NCI-H2196 (cell line): ENCODE measurements at regions not wholly inside any gene's neighbourhood (a gene's known extent, or its start where the extent isn't known, plus 50 kb on each side); places are given as distances from the start of the nearest gene placed in this dataset.

Source experiments
- DNase-seq: peaks from one replicate; lab custom pipeline; 2025; ENCODE audit not compliant: unreplicated experiment; lab: John Stamatoyannopoulos, UW

GRCh38 chr13:111551204-111551820 is 230.9 kb downstream of the TEX29 start:
- DNase-seq = no peak

GRCh38 chr13:111552891-111553655 is 232.6 kb downstream of the TEX29 start:
- DNase-seq = no peak

DNA sequence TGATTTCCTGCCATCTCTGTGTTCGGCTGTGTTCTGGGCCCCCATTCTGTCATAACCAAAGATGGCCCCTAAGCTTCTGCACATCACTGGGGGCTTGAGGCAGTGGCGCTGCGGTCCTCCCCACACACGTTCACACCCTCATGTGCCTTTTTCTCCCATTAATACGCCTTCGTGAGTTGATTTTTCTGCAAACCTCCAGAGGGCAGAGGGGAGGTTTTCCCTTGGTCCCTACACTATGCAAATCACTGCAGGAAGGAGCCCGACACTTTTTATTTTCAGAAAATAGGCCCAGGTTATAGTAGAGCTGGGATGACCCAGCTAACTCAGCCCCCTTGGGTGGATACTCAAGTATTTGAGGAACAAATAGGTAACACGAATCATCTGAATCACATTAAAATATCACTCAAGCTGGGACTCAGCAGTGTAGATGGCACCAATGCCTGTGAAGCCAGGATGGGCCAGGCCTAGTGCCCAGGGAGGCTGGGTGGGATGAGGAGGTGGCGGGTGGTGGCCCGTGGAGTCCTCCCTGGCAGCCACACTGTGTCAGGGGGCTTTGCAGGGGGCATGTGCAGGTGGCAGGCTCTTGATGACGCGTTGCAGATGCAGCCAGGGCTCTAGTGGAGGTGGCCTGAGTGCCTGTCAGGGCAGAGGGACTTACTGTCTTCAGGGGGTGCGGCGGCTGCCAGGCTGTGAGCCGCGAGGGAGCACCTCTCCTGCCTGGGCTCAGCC is 234.3 kb downstream of the TEX29 start:
- no peak for DNase-seq

DNA sequence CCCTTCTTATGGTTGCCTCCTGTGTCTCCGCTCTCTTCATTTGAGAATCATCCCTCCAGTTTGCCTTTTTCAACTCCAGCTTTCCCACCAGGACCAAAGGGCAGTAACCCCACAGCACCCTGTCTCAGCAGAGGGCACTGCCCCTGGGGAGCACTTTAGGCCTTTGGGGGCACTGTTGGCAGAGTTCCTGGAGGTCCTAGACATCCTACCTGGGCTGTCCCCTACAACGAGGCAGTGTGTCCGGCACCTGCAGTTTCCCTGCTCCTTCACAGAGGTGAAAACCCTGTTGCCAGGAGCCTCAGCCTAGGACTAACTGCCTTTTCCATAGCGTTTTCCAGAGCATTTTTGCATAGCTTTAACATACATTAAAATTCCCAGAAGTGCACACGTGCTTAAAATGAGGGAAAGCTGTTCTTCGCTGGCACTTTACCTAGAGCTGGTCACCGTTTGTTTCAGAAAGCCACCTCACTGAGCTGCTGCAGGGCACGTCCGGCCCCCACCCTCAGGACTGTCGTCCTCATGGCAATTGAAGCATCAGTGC is 234.9 kb downstream of the TEX29 start:
- DNase-seq = no peak

DNA sequence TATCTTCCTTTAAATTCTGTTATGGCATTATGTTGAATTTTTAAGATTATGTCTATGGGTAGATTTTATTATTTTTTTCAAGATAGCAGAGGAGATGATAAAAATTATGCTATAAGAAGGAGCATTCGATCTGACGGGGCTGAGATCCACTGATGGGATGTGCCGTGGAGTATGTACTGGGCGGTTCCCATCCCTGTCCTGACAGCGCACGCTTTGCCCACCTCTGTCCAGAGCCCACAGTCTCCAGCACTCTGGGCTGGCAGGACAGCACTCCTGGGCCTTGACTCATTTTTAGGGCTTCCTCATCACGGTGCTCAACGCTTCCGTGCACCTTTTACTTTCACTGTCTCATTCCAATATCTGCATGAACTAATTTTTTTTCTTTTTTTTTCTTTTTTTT is 235.5 kb downstream of the TEX29 start:
- DNase-seq = no peak

DNA sequence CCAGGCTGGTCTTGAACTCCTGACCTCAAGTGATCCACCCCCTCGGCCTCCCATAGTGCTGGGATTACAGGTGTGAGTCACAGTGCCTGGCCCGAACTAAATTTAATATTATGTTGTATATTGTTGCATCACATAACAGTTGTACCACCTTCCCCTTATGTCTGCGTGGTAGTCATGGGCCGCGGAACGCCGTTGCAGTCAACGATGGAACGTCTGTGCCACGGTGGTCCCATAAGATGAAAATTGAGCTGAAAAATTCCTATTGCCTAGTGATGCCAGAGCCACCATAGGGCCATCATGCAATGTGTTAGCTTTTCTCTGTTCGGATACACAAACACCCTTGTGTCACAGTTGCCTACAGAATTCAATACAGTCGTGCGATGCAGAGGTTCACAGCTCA is 236.1 kb downstream of the TEX29 start:
- DNase-seq = no peak

DNA sequence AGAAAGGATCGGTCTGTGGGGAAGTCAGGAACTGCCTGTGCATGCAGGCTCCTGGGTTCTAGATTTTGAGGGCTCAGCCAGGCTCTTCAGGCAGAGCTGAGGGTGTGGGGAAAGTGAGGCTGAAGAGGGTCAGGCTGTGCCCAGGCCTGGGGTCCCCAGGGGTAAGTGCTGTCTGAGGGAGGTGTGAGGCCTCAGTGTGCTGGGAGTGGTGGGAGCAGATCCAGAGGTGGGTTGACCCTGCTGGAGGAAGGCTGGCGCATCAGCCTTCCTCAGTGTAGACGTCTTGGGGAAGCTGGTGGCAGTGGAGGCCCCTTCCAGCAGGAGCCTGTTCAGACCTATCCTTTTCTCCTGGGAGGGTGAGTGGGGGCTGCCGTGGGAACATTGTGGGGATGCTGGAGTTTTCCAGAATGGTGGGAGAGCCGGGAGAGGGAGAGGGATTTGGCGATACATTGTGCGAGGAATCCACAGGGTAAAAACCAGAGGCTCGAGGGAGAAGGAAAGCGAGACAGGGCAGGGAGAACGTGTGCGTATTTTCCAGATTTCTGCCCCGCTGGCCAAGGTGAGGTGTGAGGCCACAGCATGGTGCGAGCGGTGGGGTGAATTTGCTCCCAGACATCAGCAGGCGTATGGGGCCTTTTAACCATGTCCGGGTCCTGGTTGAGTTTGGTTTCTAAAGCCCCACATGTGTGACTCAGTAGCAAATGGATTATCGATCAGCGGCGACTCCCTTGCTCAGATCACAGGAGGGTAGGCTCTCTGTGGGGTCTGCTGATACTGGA is 237.7 kb downstream of the TEX29 start:
- no peak for DNase-seq

DNA sequence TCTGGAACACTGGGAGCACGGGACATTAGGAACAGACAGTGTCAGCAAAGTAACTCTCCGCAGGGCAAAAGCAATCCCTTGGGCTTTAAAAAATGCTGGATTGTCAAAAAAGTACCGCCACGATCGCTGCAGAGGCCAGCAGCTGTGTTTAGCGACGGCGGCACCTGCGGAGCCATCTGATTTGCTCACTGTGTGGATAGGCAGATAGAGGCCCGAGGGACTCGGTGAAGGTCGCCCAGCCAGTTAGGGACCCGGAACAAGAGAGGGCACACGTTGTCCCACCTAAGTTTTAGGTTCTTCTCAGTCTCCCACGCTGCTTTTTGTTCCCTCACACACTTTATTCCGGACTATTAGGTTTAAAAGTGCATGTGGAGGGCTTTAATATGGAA is 238.3 kb downstream of the TEX29 start:
- no peak for DNase-seq

GRCh38 chr13:111559612-111560403 is 239.4 kb downstream of the TEX29 start:
- no peak for DNase-seq

DNA sequence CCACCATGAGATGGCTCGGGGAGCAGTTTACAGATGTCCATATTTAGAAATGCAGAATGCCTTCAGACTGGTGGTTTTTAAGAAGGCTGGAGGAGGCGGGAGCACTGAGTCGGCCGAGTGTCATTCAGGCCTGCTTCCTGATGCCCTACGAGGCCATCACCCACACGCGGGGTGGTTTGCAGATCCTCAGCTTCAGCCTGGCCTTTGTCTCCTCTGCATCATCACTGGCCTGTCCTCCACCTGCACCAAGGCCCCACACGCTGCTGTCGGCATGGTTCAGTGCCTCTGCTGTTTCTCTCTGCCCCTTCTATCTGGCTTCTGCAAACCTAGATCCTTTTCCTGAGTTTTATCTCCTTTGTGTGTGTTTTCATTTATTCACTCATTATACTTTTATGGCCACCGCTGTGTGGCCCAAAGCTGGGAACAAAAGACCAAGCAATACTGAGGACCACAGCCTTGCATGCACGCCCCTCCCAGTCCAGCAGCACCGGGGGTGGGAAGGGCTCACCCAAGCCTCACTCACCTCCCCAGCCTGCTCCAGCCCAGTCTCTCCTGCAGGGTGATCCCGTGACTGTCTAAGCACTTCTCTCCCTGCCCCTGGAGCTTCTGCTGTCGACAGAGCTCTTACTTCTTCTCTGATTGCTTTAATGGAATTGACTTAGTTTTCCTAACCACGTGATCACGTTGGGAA is 240.8 kb downstream of the TEX29 start:
- no peak for DNase-seq

- no peak for DNase-seq
These were observed 242.3 kb downstream of the TEX29 start for GRCh38 chr13:111562716-111563115.

DNA sequence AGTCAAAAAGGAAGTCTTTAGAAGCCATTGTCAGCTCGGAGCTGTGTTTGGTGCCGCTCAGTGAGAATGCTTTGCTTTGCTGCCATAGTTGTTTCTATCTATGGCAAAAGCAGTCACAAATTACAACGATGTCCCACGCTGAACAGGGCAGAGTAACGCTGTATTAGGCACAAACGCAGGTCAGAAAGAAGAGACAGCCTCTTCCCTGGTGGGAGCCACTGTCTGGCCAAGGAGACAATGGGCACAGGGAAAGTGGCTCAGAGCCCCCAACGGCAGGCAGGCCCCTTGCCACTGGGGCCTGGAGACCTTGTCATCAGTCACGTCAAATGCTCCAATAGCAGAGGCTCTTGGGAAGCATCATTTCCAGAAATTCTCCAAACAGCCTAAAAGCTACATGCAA is 244.2 kb downstream of the TEX29 start:
- DNase-seq = no peak

DNA sequence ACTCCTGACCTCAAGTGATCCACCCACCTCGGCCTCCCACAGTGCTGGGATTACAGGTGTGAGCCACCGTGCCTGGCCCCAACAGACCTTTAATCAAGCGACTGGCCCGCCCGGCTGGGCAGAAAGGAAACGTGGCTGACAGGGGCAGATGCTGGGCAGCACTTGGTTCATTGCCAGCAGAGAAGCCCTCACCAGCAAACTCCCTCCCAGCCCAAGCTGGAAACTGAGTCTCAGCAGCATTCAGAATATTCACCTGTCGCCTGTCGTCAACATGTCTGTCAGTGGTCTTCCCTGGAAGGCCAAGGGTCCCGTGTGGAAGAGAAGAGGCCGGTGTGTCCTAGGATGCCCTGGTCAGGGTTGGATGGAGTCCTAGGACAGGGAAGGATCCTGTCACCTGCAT is 245.0 kb downstream of the TEX29 start:
- DNase-seq = no peak

- DNase-seq = no peak
These were observed 246.1 kb downstream of the TEX29 start for GRCh38 chr13:111566567-111566966.

GRCh38 chr13:111567637-111568036 is 247.2 kb downstream of the TEX29 start:
- no peak for DNase-seq

DNA sequence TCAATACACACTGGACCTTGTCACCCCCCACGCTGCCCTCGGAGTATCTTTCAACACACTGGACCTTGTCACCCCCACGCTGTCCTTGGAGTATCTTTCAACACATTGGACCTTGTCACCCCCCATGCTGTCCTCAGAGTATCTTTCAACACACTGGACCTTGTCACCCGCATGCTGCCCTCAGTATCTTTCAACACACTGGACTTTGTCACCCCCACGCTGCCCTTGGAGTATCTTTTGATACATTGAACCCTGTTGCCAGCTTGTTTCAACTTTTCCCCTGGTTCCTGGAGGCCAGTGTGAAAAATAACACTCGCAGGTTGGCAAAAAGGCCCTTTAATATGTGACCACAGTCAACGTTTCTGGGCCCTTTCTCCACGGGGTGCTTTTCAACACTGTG is 247.8 kb downstream of the TEX29 start:
- DNase-seq = no peak

DNA sequence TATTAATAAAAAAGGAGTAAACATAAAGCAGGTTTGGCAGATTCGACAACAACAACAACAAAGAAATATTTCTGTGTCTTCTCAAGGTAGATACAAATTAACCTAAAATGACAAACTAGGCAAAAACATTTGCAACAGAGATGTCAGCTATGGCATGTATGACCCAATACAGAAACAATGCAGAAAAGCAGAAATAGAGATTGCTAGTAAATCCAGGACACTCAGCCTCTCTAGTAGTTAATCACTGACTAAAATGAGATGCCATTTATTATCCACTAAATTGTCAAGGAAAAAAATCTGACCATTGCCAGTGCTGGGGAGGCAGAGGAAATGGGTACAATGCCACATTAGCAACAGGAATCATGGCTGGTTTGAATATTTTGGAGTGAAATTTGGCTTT is 250.5 kb downstream of the TEX29 start:
- no peak for DNase-seq

GRCh38 chr13:111572956-111573761 is 252.7 kb downstream of the TEX29 start:
- DNase-seq = peak; percentile 69

DNA sequence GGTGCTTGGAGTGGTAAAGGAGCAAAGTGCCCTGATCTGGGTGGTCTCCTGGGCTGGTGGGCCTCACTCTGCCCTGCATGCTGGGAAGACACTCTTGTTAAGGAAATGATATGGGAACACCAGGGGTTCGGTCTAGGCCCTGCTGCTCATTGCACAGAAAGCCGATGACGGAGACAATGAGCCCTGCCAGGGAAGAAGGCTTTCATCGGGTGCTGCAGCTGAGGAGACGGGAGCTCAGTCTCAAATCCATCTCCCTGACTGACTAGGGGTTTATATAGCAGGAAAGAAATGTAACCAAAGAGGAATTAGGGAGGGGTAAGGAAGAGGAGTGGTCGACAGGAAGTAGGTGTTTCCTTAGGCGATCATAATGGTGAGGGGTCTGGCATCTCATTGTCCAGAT is 253.4 kb downstream of the TEX29 start:
- no peak for DNase-seq
